Myocyte (in vitro differentiated cells): ENCODE measurements at regions not wholly inside any gene's neighbourhood (a gene's known extent, or its start where the extent isn't known, plus 50 kb on each side); places are given as distances from the start of the nearest gene placed in this dataset.
"Not testable (repeated sequence)": the region's sequence is repeated elsewhere in the genome, so short reads cannot be mapped to it uniquely, and the experiment has no call there.

Experiments
- DNase-seq: peaks from one replicate; pipeline ENCODE4 v3.0.0-alpha.2; 2012; ENCODE audit warnings: low read depth

GRCh38 chr16:29115802-29116141 lies 130.9 kb downstream of the LAT start:
- not testable (repeated sequence) for DNase-seq

DNA sequence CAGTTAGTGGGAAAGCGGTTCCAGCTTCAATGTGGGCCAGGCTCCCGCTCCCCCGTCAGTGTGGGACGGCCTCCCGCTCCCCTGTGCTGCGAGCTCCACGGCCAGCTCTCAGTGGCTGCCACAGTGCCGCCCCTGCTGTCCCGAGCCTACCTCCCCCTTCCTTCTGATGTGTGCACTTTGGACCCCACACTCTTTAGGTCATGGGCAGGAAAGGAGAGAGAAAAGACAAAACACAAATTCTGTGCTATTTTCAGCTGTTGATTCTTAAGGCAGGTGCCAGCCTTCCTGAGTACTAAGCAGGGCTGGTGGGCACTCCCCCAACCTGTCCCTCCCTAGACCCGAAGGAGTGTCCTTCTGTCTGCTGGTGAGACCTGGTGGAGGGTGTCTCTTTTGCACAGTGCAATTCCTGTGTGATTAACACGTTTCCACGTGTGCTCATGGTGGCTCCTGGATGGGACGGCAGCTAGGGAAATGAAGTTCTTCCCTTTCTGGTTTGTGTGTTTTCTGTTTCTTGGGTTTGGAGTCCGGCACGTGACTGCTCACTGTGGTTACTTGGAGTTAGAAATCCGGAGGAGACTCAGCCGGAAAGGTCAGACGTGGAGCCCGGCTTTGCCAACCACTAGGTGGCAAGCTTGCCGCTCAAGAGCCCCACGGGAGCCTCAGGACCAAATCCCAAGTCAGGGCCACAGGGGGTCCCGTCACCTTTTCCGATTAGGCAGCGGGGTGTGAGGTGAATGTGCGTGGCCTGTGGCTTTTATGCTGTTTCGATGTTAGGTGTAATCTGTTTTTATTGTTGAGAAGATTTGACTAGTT lies 130.3 kb downstream of the LAT start:
- DNase-seq = peak; percentile 59

DNA sequence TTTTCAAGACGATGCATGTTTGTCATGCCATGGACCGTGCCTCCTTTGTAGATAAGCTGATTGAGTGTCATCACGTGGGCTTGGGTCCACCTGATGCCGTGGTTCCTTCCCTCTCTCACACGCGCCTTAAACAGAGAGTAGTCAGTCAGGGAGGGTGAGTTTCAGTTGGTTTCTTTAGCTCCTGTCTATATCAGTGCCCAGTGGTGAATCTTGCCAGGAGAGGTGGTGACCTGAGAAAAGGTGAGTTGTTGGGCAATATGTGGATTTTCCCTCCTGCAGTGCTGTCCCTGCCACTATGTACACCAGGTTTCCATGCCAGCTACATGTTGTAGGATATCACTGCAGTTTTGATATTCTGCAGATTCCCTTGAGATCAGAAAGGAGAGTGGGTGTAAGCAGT lies 129.7 kb downstream of the LAT start:
- no peak for DNase-seq

GRCh38 chr16:29113446-29113845 lies 128.6 kb downstream of the LAT start:
- not testable (repeated sequence) for DNase-seq

DNA sequence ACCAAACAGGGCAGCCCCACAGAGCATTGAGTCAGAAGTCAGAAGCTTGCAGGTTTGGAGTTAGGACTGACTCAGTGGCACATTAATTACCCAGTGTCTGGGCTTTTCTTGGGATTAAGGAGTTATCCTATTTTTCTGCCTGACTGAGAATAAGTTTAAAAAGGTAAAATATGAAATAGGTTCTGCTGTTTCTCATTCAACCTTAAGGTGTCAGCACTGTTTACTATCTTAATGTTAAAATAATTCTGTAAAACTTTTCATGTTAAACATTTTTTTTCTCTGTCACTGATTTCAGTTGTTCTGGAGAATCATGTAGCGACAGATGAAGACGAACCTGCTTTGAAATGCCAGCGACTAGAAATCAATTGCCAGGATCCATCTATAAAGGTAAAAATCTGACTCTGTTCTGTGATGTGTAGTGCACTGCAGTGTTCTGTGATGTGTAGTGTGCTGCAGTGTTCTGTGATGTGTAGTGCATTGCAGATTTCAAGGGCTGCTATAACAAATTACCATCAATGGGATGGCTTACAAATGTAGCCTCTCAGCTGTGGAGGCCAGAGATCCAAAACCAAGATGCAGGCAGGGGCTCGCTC lies 128.0 kb downstream of the LAT start:
- no peak for DNase-seq

GRCh38 chr16:29111901-29112680 lies 127.2 kb downstream of the LAT start:
- DNase-seq = peak; percentile 66

DNA sequence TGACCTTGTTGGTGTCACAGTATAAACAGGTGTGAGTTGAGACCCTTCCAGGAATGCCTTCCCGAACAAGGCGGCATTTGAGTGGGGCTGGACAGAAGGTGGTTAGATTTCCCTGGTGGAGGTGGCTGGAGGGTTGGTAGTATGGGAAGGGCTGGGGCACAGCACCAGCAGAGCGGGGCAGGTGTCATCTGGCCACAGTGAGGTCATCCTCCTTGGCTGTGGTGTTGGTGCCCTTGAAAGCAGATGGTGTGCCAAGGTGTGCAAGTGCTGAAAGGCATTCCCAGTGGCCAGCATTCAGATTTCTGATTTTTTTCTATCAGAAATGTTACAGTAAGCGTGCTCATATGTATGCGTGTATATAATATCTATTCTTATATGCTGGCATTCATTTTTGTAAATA lies 126.6 kb downstream of the LAT start:
- DNase-seq = no peak

DNA sequence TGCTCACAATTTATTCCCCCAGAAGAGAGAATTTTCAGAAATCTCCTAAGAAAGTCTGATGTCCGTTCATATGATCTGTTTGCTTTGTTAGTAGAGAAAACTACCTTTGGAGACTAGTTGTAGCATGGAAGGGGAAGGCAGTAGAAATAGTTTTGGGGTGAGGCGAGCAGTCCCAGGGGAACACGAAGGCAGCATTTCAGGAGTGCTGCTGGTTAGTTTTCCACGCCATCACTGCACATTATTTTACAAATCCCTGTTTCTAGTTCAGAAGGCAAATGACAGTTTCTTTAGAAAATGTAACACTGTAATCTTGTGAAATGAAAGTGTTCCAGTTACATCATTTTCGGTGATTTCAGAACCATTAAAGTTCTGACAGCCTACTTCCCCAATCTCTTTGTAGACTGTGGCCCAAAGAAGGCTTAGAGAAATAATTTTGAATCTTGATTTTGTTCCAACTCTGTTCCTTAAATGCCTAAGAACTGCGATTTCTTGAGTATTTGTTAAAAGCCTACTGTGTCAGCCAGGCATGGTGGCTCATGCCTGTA lies 123.8 kb downstream of the LAT start:
- DNase-seq = not testable (repeated sequence)

DNA sequence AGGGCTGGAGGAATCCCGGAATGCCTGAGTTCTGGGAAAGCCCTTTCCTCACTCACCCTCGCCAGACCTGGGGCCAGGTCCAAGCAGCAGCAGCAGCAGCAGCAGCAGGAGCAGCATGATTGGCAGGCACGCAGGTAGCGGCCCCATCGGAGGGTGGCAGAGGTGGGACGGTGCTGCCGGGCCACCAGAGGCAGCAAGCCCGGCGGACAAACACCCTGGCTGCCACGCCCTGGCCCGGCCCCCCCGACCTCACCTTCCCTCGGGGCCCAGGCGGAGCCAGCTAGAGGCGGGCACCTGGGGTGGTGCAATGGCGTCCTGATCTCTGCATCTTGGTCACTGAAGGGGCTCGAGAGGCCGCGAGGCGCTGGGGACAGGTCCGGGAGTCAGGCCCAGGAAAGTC lies 122.4 kb downstream of the LAT start:
- DNase-seq = no peak

GRCh38 chr16:29106259-29106908 lies 121.5 kb downstream of the LAT start:
- DNase-seq = not testable (repeated sequence)

- DNase-seq = not testable (repeated sequence)
Measured at GRCh38 chr16:29104600-29104999, 119.7 kb downstream of the LAT start.

GRCh38 chr16:29097965-29098364 lies 113.1 kb downstream of the LAT start:
- not testable (repeated sequence) for DNase-seq

GRCh38 chr16:29094729-29095624 lies 110.1 kb downstream of the LAT start:
- not testable (repeated sequence) for DNase-seq

DNA sequence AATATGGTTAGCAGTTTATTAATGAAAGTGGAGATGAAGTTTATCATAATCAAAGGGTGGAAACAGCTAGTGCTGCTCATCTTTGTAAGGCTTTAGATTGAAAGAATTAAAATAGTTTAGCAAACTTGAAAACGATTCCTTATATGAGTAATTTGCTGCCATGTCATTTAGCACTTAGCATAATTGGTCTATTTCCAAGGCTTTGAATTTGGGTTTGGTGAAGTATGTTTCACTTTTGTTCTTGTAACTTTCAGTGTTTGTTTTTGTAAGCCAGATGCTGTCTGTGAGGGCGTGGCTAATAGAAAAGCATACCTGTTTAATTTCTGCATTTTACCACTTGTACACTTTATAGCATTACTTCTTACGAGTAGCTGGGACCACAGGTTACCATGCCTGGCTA lies 109.5 kb downstream of the LAT start:
- not testable (repeated sequence) for DNase-seq

- not testable (repeated sequence) for DNase-seq
Measured at GRCh38 chr16:29089679-29090078, 104.8 kb downstream of the LAT start.

GRCh38 chr16:29087673-29088072 lies 102.8 kb downstream of the LAT start:
- DNase-seq = not testable (repeated sequence)

DNA sequence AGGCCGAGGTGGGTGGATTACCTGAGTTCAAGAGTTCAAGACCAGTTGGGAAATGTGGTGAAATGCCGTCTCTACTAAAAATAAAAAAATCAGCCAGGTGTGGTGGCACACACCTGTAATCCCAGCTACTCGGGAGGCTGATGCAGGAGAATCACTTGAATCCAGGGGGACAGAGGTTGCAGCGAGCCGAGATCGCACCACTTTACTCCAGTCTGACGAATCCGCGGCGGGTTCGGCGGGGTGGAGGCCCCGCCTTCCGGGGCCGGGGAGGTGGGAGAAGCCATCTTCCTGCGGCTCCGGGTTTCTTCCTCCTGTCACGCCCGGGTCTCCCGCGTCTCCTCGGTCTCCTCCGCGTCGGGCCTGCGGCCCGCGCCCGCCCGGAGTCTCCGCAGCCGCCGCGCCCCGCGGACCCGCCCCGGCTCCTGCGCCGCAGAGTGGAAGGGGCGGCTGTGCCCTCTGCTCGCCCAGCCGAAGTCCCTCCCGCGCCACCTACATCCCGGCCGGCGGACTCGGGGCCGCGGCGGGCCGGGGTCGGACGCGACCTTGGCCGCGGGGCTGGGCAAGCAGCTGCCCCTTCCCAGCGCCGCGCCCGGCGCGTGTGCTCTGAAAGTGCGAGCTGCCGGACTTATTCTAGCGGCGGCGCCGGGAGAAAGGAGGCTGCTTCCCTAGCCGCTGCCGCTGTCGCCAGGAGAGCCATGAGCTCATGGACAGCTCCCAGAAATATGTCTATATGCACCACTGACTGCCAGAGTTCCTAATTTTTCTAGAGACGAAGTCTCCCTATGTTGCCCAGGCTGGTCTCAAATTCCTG lies 97.2 kb downstream of the LAT start:
- DNase-seq = peak; percentile 14

- not testable (repeated sequence) for DNase-seq
Measured at GRCh38 chr16:29074554-29075402, 89.9 kb downstream of the LAT start.
